HepG2 (cell line): ENCODE measurements at regions not wholly inside any gene's neighbourhood (a gene's known extent, or its start where the extent isn't known, plus 50 kb on each side); places are given as distances from the start of the nearest gene placed in this dataset.

Experiments
- ATAC-seq: fragments of 200-7000 bp; cut with Tn5 transposase; 3 replicates; pipeline ENCODE4 v1.9.1; 2020; ENCODE audit warnings: mild to moderate bottlenecking, moderate library complexity
- BruUV-seq: library from RNA; stranded (reverse); fragments of 400-500 nt; replicated peaks from 2 replicates; lab custom pipeline; 2021; lab: Mats Ljungman, UMichigan
- CTCF ChIA-PET: fragments of 300-600 bp; formaldehyde crosslinking; extraction: SDS; loops from one replicate; lab custom pipeline; 2021; ENCODE audit warnings: low total read pairs, inconsistent platforms, low intra/inter-chr PET ratio; lab: Yijun Ruan, JAX
- POLR2A ChIA-PET: fragments of 350-600 bp; sonication (Branson Sonifier 250); formaldehyde crosslinking; loops from one replicate; lab custom pipeline; 2020; ENCODE audit warnings: antibody characterized with exemption, inconsistent platforms; lab: Yijun Ruan, JAX
- DNase-seq: peaks from one replicate; pipeline ENCODE4 v3.0.0-alpha.2; 2015; ENCODE audit warnings: low spot score
- FAIRE-seq: peaks from 3 replicates; lab custom pipeline; 2011; peaks lifted over from hg19 to GRCh38; lab: Jason Lieb, UNC
- H2AFZ ChIP-seq: one replicate; pipeline ENCODE4 v1.6.1; 2011; ENCODE audit warnings: low read length, inconsistent platforms
- H3K27ac ChIP-seq: fragments of 300-600 bp; 3 replicates; pipeline ENCODE4 v1.8.0; 2011; ENCODE audit warnings: mixed run types, mild to moderate bottlenecking, mixed read lengths, low read length, inconsistent platforms; ENCODE audit not compliant: insufficient read depth; ENCODE audit errors: extremely low read length
- H3K27me3 ChIP-seq, 2 experiments: fragments of 200-600 bp in 1 of 2; 2 replicates in 1 of 2; 3 replicates in 1 of 2; pipeline versions ENCODE4 v1.6.0 to v1.8.0; 2011; ENCODE audit warnings: low read length in 2 of 2, mild to moderate bottlenecking in 2 of 2, moderate library complexity in 2 of 2, inconsistent platforms in 1 of 2; ENCODE audit not compliant: insufficient read depth in 2 of 2, control insufficient read depth in 1 of 2
- H3K36me3 ChIP-seq, 2 experiments: fragments of 200-600 bp in 1 of 2; replicated peaks in 1 of 2; 2 replicates in 1 of 2; 3 replicates in 1 of 2; pipeline versions ENCODE4 v1.5.1 to v1.8.0; 2011; ENCODE audit warnings: low read length in 2 of 2, inconsistent platforms in 1 of 2; ENCODE audit not compliant: insufficient read depth in 2 of 2, control insufficient read depth in 1 of 2
- H3K4me1 ChIP-seq: 2 replicates; pipeline ENCODE4 v1.5.1; 2012; ENCODE audit warnings: low read length, inconsistent platforms; ENCODE audit not compliant: insufficient read depth
- H3K4me2 ChIP-seq: 2 replicates; pipeline ENCODE4 v1.6.0; 2011; ENCODE audit warnings: low read depth, low read length, inconsistent platforms
- H3K4me3 ChIP-seq, 3 experiments: fragments of 200-600 bp in 1 of 3; sonication (generic), shearing (Covaris generic) in 1 of 3; replicated peaks in 1 of 3; 2 replicates each; pipeline ENCODE4 v1.5.1; 2011 to 2016; ENCODE audit warnings: low read length in 3 of 3, inconsistent platforms in 2 of 3, low read depth in 2 of 3, mild to moderate bottlenecking in 2 of 3, control low read depth in 1 of 3, mixed read lengths in 1 of 3; ENCODE audit not compliant: insufficient read depth in 1 of 3
- H3K79me2 ChIP-seq: one replicate; pipeline ENCODE4 v1.6.1; 2011; ENCODE audit warnings: low read length, inconsistent platforms; ENCODE audit not compliant: insufficient read depth
- H3K9ac ChIP-seq: 2 replicates; pipeline ENCODE4 v1.6.0; 2011; ENCODE audit warnings: mild to moderate bottlenecking, low read depth, low read length, inconsistent platforms; ENCODE audit not compliant: insufficient read depth
- H3K9me3 ChIP-seq: 2 replicates; pipeline ENCODE4 v1.5.1; 2012; ENCODE audit warnings: mild to moderate bottlenecking, low read length
- H4K20me1 ChIP-seq: 2 replicates; pipeline ENCODE4 v1.6.0; 2011; ENCODE audit warnings: inconsistent platforms, mild to moderate bottlenecking, low read length, moderate library complexity; ENCODE audit not compliant: insufficient read depth
- CSRNP1 ChIP-seq: sonication (generic); formaldehyde crosslinking; IDR thresholded peaks from 2 replicates; pipeline ENCODE4 v1.8.1; 2023; ENCODE audit warnings: mild to moderate bottlenecking, missing genetic modification reagents
- IRF2 ChIP-seq: IDR thresholded peaks from 2 replicates; pipeline ENCODE4 v1.6.1; 2018; ENCODE audit warnings: missing genetic modification reagents, missing compliant biosample characterization
- NONO ChIP-seq, 2 experiments: fragments of 450-650 bp in 1 of 2; sonication (generic) in 1 of 2; formaldehyde crosslinking in 1 of 2; IDR thresholded peaks in 1 of 2; conservative IDR thresholded peaks in 1 of 2; 2 replicates each; pipeline versions ENCODE4 v1.6.1 to v1.8.0; 2017 to 2022; ENCODE audit warnings: mild to moderate bottlenecking in 1 of 2, missing genetic modification reagents in 1 of 2, moderate library complexity in 1 of 2
- NR3C1 ChIP-seq: sonication (generic); formaldehyde crosslinking; IDR thresholded peaks from 2 replicates; pipeline ENCODE4 v1.4.0; 2020; ENCODE audit warnings: missing genetic modification reagents
- PAXIP1 ChIP-seq: sonication (generic); formaldehyde crosslinking; conservative IDR thresholded peaks from 2 replicates; pipeline ENCODE4 v1.4.0; 2020; ENCODE audit warnings: mild to moderate bottlenecking, missing genetic modification reagents, moderate library complexity
- PCBP2 ChIP-seq: fragments of 200-400 bp; formaldehyde crosslinking; optimal IDR thresholded peaks from 2 replicates; pipeline ENCODE3; 2018; ENCODE audit warnings: low read length, low read depth; ENCODE audit not compliant: poor library complexity, severe bottlenecking
- SRSF9 ChIP-seq: fragments of 200-400 bp; formaldehyde crosslinking; IDR thresholded peaks from 2 replicates; pipeline ENCODE4 v1.6.1; 2018; ENCODE audit warnings: borderline replicate concordance, mild to moderate bottlenecking, low read depth, low read length; ENCODE audit not compliant: insufficient read depth, poor library complexity, severe bottlenecking
- TAF15 ChIP-seq: fragments of 200-400 bp; formaldehyde crosslinking; IDR thresholded peaks from one replicate; pipeline ENCODE4 v1.6.1; 2018; ENCODE audit warnings: mild to moderate bottlenecking, low read depth, low read length; ENCODE audit not compliant: poor library complexity, severe bottlenecking
- ZBTB14 ChIP-seq: sonication (generic); formaldehyde crosslinking; IDR thresholded peaks from 2 replicates; pipeline ENCODE4 v1.4.0; 2020; ENCODE audit warnings: missing genetic modification reagents
- ZBTB21 ChIP-seq: sonication (generic); formaldehyde crosslinking; IDR thresholded peaks from 2 replicates; pipeline ENCODE4 v1.4.0; 2020; ENCODE audit warnings: missing genetic modification reagents
- ZNF563 ChIP-seq: sonication (generic); formaldehyde crosslinking; IDR thresholded peaks from 2 replicates; pipeline ENCODE4 v1.8.0; 2022; ENCODE audit warnings: mild to moderate bottlenecking, moderate library complexity, missing genetic modification reagents
- ZNF569 ChIP-seq: sonication (generic); formaldehyde crosslinking; IDR thresholded peaks from 2 replicates; pipeline ENCODE4 v1.5.0; 2020; ENCODE audit warnings: mild to moderate bottlenecking, missing genetic modification reagents, moderate library complexity, borderline replicate concordance
- ZNF670 ChIP-seq: sonication (generic); formaldehyde crosslinking; IDR thresholded peaks from 2 replicates; pipeline ENCODE4 v1.8.0; 2022; ENCODE audit warnings: mild to moderate bottlenecking, missing genetic modification reagents, borderline replicate concordance
- ZNF737 ChIP-seq: sonication (generic); formaldehyde crosslinking; IDR thresholded peaks from 2 replicates; pipeline ENCODE4 v1.5.0; 2020; ENCODE audit warnings: missing genetic modification reagents, mild to moderate bottlenecking, borderline replicate concordance
- WGBS: methylation state at CpG from one replicate; pipeline ENCODE4 v1.1.6; 2017; ENCODE audit warnings: low lambda C conversion rate; 5-methylcytosine and 5-hydroxymethylcytosine counted together
- in situ Hi-C: cut with HindIII; loops from 2 replicates; pipeline ENCODE4 v1.10.0; 2017; ENCODE audit warnings: low pct_unique_long_range_greater_than_20kb; ENCODE audit not compliant: extremely low pct_ligation_motif_present
- intact Hi-C: fragments of 100-400 bp; cut with micrococcal nuclease; formaldehyde crosslinking; loops from one replicate; pipeline ENCODE4 v1.10.0; 2022; ENCODE audit not compliant: unreplicated experiment

- no TSS peak for BruUV-seq
- Histone ChIP-seq H4K20me1 (no peaks in the 10 kb centered on the region), H3K27ac (no peak overlapping the region), H3K9ac (no peak overlapping the region), H3K27me3 (no peaks in the 10 kb centered on the region), H3K36me3 (no peaks in the 10 kb centered on the region), H2AFZ (no peak overlapping the region), H3K9me3 (no peaks in the 10 kb centered on the region)
- 0% methylated on average over 3 of the region's 3 CpGs for WGBS
- FAIRE-seq (no peak), ATAC-seq (no peak), DNase-seq (no peak)
- intact Hi-C loops = no loop called here
- in situ Hi-C loops = no loop called here
- ChIA-PET CTCF (no interaction called here), POLR2A (no interaction called here)
- TF ChIP-seq SRSF9 (no peak), PAXIP1 (CRISPR knock-in tag) (no peak), ZBTB14 (no peak), ZNF670 (CRISPR knock-in tag) (no peak), ZBTB21 (CRISPR knock-in tag) (no peak), NR3C1 (CRISPR knock-in tag) (no peak), IRF2 (CRISPR knock-in tag) (no peak), ZNF569 (CRISPR knock-in tag) (no peak), CSRNP1 (CRISPR knock-in tag) (no peak), ZNF563 (CRISPR knock-in tag) (no peak), NONO (IDR thresholded peaks at IDR 0.05) (no peak), NONO (CRISPR knock-in tag; conservative IDR thresholded peaks at IDR 0.05) (no peak), TAF15 (no peak), ZNF737 (no peak), PCBP2 (no peak)
- TF ChIP-seq, all 625 proteins: peak for 0
- Histone ChIP-seq H3K79me2 (no peaks in the 10 kb centered on the region), H3K4me2 (no peak overlapping the region), H3K4me1 (no peaks in the 10 kb centered on the region), H3K4me3 (no peak overlapping the region)
Measured at GRCh38 chr3:117873249-117873600, 1161.4 kb downstream of the IGSF11 start.
